Dermis blood vessel endothelial cell (primary cell): ENCODE measurements at regions not wholly inside any gene's neighbourhood (a gene's known extent, or its start where the extent isn't known, plus 50 kb on each side); places are given as distances from the start of the nearest gene placed in this dataset.
"Not testable (repeated sequence)": the region's sequence is repeated elsewhere in the genome, so short reads cannot be mapped to it uniquely, and the experiment has no call there.

Experiments
- DNase-seq: peaks from one replicate; pipeline ENCODE4 v3.0.0; 2010

DNA sequence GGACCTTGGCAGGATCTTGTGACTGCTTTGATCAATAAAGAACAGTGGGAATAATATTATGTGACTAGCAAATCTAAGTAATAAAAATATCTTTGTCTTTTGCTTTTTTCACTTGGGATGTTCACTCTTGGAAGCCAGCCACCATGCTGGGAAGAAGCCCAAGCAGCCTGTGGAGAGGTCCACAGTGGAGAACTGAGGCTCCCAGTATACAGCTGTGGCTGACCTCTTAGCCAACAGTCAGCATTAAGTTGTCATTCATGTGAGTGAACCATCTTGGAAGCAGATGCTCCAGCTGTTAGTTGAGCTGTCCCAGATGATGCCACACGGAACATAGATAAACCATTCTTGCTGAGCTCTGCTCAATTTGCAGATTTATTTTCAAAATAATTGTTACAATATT lies 160.0 kb downstream of the OSR1 start:
- DNase-seq, result no peak

DNA sequence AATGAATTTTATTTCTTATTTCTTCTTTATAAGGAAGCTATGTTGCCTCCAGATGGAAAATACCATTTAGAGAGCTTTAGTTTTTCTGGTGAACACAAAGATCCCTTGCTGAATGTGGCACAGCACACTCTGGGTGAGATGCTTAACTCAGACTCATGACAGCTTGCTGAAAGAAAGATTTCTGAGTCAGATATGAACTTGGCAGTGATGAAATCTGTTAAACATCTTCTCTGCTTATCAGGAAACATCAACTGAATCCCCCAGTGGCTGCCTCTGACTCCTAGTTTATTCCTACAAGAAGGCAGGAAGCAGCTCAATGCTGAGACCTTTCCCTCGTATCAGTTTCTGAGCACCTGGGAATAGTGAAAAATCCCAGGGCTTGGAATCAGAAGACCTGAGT lies 162.8 kb downstream of the OSR1 start:
- DNase-seq, result no peak

DNA sequence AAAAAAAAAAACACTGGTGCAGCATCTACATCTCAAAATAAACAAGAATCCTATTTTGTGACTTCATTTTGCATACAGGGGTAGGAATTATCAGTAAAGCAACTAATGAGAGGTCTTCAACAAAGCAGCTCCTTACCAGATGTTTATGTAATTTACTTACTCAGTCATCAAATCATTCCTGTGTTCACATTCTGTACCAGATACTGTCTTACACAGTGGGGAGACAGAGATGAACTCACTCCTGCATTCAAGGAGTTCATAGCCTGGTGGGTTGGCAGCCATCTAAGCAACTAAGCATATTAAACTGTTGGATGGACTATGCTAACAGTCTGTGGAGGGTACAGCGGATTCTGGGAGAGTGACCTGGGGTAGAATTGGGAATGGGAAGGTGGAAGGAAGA lies 169.0 kb downstream of the OSR1 start:
- DNase-seq, result no peak

DNA sequence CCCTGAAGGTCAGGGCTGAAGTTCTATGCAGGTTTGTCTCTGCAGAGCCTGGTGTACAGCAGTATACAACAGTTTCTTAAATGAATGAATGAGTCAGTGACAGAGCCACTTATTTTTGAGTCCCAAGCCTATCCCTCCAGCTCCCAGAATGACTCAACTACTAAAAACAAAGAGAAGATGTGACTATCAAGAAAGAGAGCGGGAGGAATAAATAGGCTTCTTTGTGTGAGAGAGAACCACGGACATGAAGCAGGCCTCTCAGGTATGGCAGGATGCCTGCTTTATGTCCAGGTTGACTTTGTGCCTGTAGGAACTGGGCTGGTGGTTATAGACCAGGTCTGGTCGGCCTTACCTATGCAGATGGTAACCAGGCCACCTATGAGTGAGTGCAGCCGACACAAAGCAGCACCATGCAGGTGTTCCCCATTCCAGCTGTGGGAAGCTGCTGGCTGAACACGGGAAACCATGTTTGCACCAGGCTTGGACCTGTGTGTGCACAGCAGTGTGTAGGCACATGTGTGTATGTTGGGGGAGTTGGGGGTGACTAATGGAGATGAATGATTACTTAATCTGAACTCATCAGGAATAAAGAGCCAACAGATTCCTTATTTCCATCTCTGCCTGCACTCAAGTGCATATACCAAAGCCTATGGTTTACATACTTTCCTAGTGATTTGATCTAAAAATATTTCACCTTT lies 171.0 kb downstream of the OSR1 start:
- no peak for DNase-seq

DNA sequence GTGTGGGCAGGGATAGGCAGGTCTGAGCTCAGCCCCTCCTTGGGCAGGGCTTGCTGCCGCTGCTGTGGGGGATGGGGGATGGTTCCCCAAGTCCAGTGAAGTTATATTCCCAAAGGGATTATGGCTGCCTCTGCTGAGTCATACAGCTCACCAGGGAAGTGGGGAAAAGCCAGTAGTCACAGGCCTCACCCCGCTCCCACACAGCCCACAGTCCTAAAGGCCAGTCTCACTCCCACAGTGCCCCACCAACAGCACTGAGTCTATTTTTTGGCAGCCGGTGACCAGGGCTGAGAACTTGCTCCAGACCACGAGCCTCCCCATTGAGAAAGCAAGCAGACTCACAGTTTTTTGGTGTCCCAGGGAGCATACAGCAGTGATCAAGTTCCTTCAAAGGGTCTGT lies 173.3 kb downstream of the OSR1 start:
- no peak for DNase-seq

DNA sequence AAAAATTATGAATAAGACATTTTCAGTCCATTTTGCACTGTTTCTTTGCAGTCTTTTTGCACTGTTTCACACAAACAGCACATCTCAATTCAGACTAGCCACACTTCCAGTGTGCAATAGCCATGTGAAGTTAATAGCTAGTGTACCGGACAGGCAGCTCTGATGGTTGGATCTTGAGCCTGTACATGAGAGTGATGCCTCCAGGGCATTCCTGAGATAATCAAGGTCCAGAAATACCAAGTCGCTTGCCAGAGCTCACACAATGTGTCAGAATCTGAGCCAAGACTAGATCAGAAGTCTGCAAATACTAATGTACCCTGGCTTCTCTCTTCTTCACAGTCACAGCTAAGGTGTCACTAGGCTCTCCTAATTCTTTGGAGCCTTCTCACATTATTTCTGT lies 180.2 kb downstream of the OSR1 start:
- no peak for DNase-seq

DNA sequence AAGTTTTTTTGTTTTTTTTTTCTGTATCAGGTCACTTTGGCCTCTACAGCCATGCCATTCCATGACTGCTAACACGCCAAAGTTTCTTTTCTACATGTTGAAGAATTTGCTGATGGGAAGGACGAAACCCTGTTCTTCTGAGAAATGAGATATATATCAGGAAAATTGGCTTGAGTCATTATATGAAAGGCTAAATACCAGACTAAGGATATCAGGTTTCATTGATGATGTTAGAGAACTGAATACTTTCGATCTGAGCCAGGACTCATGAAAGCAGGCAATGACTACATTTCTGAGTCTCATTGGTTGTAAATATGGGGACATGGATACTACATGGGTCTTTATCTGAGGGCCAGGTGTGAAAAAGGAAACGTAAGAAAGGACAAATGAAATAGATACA lies 181.4 kb downstream of the OSR1 start:
- DNase-seq, result no peak

DNA sequence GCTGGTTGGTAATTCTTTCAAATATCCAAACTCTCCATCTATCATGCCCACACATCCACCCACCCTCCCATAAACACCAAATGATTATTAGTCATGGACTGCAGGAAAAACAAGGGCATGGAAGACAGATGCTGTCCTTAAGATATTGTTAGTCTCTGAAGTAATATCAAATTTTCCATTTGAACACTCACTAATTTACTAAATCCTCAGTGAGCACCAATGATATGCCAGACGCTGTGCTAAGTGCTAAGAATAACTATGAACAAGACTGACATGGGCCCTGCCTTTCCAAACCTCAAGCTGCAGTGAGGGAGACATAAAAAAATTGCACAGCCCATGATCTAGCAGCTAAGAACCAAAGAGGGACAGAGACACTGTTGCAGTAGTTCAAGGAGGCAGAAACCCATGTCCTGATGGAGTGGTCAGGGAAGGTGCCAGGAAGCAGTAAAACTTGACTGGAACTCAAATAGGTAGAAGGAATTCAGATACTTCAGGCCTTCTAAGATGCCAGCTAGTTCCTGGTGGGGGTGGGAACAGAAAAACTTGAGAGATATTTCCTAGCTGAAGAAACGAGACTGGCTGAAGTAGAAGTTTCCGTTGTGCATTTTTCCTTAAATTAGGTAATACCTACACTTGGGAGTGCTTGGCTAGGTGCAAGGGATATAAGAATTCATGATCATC lies 182.1 kb downstream of the OSR1 start:
- DNase-seq, result no peak

DNA sequence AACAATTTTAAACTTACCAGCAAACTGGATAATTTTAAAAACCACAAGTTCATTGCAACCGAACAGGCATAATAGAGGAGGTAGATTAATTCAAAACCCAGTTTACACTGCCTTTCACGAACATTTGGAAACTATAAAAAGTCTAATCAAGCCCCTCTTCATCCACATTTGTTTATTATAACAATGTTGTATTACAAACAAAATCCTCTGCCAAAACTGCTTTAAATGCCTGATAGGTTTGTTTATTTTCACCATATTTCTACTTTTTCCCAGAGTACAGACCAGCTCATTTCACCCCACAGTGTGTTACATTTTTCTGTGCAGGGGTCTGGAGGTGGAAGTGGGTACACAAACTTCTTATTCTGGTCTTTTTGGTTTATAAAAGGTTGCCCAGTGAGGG lies 184.2 kb downstream of the OSR1 start:
- DNase-seq, result no peak

DNA sequence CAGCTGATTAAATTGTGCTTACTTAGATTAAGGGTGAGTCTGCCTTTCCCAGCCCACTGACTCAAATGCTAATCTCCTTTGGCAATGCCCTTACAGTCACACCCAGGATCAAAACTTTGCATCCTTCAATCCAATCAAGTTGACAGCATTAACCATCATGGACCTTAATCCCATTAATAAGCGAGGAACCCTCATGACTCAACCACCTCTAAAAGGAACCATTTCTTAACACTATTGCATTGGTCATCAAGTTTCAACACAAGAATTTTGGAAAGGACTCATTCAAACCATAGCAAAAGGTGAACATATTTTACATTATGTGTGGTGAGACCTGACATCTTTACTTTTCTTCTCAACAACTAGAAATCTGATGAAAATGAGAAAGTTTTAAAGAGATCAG lies 187.0 kb downstream of the OSR1 start:
- no peak for DNase-seq

DNA sequence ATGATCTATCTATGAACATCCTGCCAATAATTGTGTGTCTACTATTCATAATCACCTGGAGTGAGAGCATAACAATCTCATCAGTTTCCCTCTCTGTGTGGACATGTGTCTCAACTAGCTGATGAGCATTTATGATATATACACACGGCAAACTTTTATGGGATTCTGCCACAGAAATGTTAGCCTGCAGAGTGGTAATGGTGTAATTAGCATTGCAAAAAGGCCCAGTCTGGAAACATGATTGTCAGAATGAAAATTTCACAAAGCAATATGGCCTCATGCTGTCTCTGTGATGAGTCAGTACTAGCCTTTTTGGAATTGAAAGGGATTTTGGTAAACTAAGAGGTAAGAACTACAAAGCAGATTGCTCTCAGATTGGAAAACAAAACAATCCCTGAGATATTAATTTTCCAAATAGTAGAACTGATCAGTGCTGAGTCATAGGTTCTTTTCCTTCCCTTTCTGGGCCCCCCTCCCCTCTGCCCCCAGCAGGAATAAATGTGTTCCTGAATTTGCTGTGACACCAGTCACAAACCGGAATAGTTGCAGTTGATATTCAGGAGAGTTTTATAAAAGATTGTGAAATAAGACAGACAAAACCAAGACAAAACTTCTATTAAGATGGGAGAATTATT lies 189.2 kb downstream of the OSR1 start:
- no peak for DNase-seq

DNA sequence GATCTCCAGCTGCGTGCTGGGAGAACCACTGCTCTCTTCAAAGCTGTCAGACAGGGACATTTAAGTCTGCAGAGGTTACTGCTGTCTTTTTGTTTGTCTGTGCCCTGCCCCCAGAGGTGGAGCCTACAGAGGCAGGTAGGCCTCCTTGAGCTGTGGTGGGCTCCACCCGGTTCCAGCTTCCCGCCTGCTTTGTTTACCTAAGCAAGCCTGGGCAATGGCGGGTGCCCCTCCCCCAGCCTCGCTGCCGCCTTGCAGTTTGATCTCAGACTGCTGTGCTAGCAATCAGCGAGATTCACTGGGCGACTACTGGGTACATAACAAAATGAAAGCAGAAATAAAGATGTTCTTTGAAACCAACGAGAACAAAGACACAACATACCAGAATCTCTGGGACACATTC lies 194.3 kb downstream of the OSR1 start:
- DNase-seq, result not testable (repeated sequence)

DNA sequence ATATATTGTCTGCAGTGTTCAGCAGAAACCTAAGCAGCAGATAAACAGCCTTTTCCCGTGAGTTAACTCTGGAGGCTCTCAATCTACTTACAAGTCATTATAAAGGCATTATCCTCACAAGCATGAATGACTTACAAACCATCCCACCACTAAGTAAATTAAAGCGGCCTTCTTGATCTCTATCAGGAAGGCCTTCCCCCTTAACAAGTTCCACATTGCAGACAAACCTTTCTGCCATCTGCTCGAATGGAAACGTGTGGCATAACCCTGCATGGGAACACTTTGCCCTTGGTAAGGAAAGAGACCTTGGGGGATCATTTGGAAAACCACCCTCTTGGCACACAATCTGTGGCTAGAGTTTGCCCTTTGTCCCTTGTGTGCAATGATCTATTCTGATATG lies 199.5 kb downstream of the OSR1 start:
- DNase-seq, result no peak

DNA sequence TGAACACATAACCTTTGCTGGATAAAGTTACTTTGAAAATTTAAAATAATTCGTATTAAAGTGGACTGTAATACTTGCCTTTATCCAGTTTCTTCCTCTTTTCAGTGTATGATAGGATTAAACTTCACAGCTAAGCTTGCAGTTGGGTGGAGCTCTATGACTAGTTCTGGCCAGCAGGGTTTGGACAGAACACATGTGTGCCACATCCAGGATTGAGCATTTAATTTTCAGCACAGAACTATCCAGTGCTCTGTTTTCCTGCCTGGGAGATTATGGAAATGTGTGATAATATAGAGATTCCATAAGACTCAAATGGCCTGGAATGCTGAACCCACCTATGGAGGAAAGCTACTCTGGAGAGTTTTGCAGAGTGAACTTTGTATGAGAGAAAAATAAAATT lies 200.2 kb downstream of the OSR1 start:
- no peak for DNase-seq

DNA sequence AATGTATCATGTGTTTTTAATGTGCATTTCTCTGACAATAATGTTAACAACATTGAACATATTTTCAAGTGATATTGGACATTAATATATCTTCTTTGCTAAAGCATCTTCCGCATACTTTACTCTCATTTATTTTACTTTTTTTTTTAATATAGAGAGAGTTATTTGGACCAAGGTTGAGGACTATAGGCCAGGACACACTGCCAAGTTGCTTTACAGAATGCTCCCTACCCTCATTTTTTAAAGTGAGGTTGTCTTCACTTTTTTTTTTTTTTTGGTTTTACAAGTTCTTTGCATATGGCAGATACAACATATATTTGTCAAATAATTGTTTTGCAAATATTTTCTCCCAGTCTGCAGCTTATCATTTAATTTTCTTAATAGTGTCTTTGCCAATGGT lies 201.8 kb downstream of the OSR1 start:
- no peak for DNase-seq

DNA sequence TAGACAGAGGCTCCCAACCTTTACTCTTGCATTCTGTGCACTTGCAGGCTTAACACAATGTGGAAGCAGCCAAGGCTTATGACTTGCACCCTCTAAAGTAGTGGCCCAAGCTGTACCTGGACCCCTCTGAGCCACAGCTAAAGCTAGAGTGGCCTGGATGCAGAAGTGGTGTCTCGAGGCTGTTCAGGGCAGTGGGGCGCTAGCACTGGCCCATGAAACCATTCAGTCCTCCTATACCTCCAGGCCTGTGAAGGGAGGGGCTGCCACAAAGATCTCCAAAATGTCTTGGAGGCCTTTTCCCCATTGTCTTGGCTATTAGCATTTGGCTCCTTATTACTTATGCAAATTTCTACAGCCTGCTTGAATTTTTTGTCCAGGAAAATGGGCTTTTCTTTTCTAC lies 207.7 kb downstream of the OSR1 start:
- no peak for DNase-seq

DNA sequence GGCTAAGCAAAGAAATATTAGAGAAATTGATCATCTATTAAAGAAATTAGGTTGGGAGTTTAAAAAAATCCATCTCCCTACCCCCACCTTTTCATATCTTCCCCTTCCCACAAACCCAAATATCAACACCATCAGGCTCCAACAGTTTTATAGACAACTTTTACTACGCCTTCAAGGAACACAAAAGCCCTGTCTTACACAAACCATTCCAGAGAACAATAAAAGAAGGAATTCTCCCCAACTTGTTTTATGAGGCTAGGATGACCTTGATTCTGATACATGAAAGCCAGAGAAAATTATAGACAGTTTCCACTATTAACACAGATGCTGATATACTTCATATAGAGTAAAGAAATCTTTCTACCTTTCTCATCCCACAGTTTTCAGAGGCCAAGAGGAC lies 211.6 kb downstream of the OSR1 start:
- no peak for DNase-seq

DNA sequence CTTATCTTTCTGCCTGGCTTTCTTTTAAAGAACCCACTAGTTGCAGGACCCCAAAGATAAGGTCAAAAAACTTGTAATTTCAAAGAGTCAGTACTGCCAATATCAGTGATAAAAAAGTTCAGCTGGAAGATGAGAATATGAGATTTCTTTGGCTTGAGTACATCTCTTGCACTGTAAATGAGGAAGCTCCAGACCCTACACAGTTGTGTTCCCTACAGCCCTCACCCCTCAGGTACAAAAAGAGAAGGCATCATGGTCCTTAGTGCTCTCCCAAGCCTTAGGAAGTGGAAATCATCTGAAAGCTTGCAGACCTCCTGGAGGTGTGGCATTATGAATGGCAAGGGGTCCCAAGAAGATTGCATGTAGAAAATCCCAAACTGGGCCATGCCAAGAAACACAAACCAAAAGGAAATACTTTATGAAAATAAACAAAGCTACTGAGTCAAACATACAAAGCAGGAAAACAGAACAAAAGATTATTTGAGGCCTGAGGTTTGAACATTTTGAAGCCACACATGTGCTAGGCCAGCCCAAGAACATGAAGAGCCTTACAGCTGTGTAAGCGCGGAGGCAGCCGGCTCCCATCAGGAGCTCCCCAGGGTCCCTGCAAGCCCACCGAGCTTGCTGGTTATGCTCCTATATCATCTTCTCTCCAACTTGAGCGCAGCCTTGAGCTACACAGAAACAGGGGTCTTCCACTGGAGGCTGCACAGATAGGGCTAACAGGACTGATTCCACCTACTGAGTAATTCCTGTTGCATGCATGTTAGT lies 217.0 kb downstream of the OSR1 start:
- DNase-seq, result no peak

DNA sequence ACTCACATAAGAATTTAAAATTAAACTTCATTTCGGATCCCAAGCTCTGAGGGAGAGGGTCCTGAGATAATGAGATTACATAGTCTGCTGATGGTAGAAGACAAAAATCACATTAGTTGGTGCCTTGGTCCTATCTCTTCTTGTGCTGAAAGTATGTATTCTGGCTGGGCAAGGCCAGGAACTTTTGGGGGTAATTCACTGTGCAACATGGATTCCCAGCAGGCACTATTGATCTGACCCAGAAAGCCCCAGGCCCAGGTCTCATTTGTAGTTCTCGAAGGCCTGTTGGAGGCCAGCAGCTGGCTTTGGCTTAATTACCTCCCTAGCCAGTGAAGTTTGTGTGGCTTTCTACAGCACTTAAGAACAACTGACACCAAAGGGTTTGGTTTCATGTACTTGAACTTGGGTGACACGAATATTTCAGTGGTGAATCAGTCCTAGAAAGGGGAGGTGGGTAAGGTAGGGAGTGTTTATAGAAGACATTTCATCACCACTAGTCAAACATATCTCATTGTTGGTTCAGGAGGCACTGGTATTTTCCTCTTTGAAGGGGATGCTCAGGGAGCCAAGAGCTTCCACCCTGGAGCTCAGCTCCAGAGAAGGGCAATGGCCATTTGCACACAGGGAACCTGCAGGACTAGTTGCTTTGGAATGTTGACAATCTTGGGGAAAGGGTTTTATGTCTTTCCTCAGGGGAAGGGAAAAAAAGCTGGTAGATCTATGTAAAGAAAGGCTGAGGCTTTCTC lies 217.8 kb downstream of the OSR1 start:
- peak; percentile 20 for DNase-seq

DNA sequence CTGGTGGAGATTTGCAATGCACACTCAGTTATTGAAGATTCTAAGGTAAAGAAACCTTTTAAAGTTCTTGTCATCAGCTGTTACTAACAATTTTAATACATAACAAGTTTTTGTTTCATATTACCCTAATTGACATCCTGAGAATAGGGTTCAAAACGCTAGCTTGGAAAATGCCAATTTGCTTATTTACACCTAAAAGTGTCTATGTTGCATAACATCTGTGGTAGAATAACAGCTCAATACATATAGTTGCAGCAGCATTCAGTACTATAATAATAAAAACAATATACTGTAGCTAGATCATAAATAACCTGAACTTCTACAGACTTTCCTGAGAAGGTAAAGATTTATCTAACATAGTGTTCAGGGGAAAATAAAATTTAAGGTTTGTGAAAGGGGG lies 219.0 kb downstream of the OSR1 start:
- no peak for DNase-seq

DNA sequence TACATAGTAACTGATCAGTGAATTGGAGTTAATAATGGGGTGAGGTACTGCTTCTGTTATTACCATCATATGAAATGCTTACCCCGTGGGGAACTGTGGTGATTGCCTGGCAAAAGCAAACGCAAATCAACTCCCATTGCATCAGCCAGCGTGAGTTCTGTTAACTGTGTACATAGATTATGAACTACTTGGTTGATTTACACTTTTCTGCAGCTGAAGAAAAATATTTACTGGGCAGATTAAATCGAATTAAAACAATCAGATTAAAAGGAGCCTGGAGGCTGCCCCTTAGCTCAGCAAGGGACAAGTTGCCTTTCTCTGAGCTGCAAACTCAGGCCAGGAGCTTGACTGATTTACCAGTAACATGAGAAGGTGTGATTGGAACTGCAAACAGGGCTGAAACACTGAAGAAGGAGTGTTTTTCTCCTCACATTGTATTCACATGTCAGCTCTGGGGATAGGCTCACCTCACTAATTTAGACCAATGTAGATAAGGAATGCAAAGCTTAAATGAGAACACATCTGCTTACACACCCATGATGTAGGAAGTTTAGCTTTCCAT lies 220.1 kb downstream of the OSR1 start:
- DNase-seq, result no peak

DNA sequence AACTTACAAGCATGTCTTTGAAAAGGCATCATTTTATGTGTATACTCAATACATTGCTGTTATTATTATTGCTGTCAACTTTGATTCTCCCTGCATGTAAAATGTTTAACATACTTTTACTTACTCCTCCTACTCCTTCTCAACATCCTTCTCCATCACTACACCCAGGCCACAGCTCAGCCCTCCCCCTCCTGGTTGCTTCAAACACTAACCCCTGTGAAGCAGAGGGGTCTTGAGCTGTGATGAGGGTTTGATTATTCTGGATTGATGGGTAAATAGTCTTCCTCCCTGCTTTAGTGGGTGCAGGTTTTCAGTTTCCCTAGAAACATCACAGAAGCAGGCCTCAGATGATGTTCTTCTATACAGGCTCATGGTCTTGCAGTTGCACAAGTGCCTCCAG lies 221.0 kb downstream of the OSR1 start:
- DNase-seq, result no peak

DNA sequence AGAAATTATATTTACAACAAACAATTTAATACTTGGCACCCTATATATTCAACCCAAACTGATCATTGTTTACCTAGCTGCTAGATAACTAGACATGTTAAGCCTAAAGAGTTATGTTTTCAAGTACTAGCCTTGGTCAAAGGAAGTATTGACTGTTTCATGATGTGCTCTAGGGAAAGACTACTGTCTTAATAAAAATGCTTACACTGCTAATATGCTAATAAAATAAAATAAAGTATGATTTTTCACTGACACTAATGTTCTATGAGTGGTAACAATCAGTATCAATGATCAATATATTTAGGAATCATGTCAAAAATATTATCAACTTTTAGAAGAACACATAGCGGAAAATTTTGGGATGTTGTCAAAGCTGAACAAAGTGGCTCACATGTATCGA lies 225.5 kb downstream of the OSR1 start:
- DNase-seq, result no peak
